ENCODE measurements at regions not wholly inside any gene's neighbourhood (a gene's known extent, or its start where the extent isn't known, plus 50 kb on each side); places are given as distances from the start of the nearest gene placed in this dataset.

GRCh38 chr7:68573271-68574005 lies 1024.8 kb upstream of the AUTS2 start:
- TF ChIP-seq, protein P1, sequence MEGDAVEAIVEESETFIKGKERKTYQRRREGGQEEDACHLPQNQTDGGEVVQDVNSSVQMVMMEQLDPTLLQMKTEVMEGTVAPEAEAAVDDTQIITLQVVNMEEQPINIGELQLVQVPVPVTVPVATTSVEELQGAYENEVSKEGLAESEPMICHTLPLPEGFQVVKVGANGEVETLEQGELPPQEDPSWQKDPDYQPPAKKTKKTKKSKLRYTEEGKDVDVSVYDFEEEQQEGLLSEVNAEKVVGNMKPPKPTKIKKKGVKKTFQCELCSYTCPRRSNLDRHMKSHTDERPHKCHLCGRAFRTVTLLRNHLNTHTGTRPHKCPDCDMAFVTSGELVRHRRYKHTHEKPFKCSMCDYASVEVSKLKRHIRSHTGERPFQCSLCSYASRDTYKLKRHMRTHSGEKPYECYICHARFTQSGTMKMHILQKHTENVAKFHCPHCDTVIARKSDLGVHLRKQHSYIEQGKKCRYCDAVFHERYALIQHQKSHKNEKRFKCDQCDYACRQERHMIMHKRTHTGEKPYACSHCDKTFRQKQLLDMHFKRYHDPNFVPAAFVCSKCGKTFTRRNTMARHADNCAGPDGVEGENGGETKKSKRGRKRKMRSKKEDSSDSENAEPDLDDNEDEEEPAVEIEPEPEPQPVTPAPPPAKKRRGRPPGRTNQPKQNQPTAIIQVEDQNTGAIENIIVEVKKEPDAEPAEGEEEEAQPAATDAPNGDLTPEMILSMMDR (IDR thresholded peaks at IDR 0.05; ENCODE audit: insufficient read depth, low read length, severe bottlenecking), result no peak
- Histone ChIP-seq H3K36me3 (ENCODE audit: control insufficient read depth, insufficient read depth, low read length) (no peaks in the 10 kb centered on the region), H3K4me3 (ENCODE audit: low read depth, low read length) (no peak overlapping the region), H3K27me3 (ENCODE audit: control insufficient read depth, insufficient read depth, low read length) (no peaks in the 10 kb centered on the region)
- no peak for FAIRE-seq
- no peak for DNase-seq (ENCODE audit: low read depth)

DNA sequence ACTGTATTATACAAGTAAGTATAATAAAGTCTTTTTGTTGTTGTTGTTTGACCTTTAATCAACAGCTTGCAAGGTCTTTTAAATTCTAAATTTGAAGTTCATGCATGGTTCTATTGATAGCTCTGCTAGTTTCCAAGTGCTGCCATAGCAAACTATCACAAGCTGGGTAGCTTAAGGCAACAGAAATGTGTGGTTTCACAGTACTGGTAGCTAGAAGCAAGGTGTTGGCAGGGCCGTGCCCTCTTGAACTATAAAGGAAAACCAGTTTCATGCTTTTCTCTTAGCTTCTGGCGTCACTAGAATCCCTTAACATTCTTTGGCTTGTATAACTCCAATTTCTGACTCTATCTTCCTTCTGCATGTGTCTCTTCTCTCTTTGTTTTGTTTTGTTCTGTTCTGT lies 1021.9 kb upstream of the AUTS2 start:
- FAIRE-seq (no peak), DNase-seq (ENCODE audit: low read depth) (no peak)
- no peaks in the 10 kb centered on the region for H3K27me3 ChIP-seq (ENCODE audit: control insufficient read depth, insufficient read depth, low read length)
- H3K36me3 ChIP-seq (ENCODE audit: control insufficient read depth, insufficient read depth, low read length), result no peaks in the 10 kb centered on the region
- TF ChIP-seq, protein P1 (IDR thresholded peaks at IDR 0.05; ENCODE audit: insufficient read depth, low read length, severe bottlenecking), result no peak
- no peak overlapping the region for H3K4me3 ChIP-seq (ENCODE audit: low read depth, low read length)

- DNase-seq (ENCODE audit: low read depth), result no peak
- TF ChIP-seq, protein P1 (IDR thresholded peaks at IDR 0.05; ENCODE audit: insufficient read depth, low read length, severe bottlenecking), result no peak
- no peak for FAIRE-seq
- Histone ChIP-seq H3K27me3 (ENCODE audit: control insufficient read depth, insufficient read depth, low read length) (no peaks in the 10 kb centered on the region), H3K4me3 (ENCODE audit: low read depth, low read length) (no peak overlapping the region), H3K36me3 (ENCODE audit: control insufficient read depth, insufficient read depth, low read length) (no peaks in the 10 kb centered on the region)
Measured at GRCh38 chr7:68581417-68581816, 1016.9 kb upstream of the AUTS2 start.

- FAIRE-seq (no peak), DNase-seq (ENCODE audit: low read depth) (no peak)
- Histone ChIP-seq H3K36me3 (ENCODE audit: control insufficient read depth, insufficient read depth, low read length) (no peaks in the 10 kb centered on the region), H3K4me3 (ENCODE audit: low read depth, low read length) (no peak overlapping the region), H3K27me3 (ENCODE audit: control insufficient read depth, insufficient read depth, low read length) (no peaks in the 10 kb centered on the region)
- TF ChIP-seq, protein P1 (IDR thresholded peaks at IDR 0.05; ENCODE audit: insufficient read depth, low read length, severe bottlenecking), result no peak
Measured at GRCh38 chr7:68587599-68587998, 1010.7 kb upstream of the AUTS2 start.

DNA sequence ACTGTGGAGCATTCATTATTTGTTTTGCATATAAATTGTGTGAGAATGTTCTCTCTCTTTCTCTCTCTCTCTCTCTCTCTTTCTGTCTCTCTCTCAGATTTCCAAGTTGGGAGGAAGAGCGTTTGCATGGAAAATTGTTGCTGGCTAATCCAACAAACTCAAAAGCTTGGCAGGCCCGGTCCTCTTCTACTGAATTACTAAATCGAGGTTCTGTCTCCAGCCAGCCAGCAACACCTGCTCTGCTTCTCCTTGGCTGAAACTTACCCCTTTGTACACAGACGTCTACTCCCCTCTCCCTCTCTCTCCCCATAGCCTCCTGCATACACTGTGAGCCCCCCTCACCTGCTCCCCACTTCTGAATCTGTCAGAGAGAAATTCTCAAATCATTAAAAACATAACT lies 996.4 kb upstream of the AUTS2 start:
- FAIRE-seq, result no peak
- DNase-seq (ENCODE audit: low read depth), result no peak
- no peak overlapping the region for H3K4me3 ChIP-seq (ENCODE audit: low read depth, low read length)
- no peaks in the 10 kb centered on the region for H3K27me3 ChIP-seq (ENCODE audit: control insufficient read depth, insufficient read depth, low read length)
- no peaks in the 10 kb centered on the region for H3K36me3 ChIP-seq (ENCODE audit: control insufficient read depth, insufficient read depth, low read length)
- TF ChIP-seq, protein P1 (IDR thresholded peaks at IDR 0.05; ENCODE audit: insufficient read depth, low read length, severe bottlenecking), result no peak

DNA sequence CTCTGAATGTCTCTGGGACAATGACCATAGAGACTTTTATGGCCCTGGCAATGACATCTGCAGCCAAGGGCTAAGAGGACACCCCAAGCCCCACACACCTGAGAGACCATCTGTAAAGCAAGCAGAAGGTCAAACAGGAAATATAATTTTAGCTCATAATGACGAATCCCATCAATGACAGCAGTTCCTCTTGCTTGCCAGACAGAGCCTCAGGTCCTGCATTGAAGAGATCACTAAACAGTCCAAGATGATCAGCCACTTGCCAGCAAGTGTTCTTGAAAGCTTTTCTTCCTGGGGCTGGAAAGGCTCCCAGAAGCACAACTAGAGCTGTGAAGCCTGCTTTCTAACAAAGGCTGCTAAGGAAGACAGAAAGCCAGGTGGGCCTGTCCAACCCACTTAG lies 993.7 kb upstream of the AUTS2 start:
- DNase-seq (ENCODE audit: low read depth), result no peak
- no peaks in the 10 kb centered on the region for H3K27me3 ChIP-seq (ENCODE audit: control insufficient read depth, insufficient read depth, low read length)
- H3K4me3 ChIP-seq (ENCODE audit: low read depth, low read length), result no peak overlapping the region
- TF ChIP-seq, protein P1 (IDR thresholded peaks at IDR 0.05; ENCODE audit: insufficient read depth, low read length, severe bottlenecking), result no peak
- H3K36me3 ChIP-seq (ENCODE audit: control insufficient read depth, insufficient read depth, low read length), result no peaks in the 10 kb centered on the region
- no peak for FAIRE-seq
